Gastrocnemius medialis (tissue), 4 donors: ENCODE measurements at regions not wholly inside any gene's neighbourhood (a gene's known extent, or its start where the extent isn't known, plus 50 kb on each side); places are given as distances from the start of the nearest gene placed in this dataset.
"Not testable (repeated sequence)": the region's sequence is repeated elsewhere in the genome, so short reads cannot be mapped to it uniquely, and the experiment has no call there.

Experiments
- ATAC-seq, 2 donors: fragments of 150-250 bp; one replicate each; pipeline ENCODE4 v1.9.1; 2016
- DNase-seq, 2 donors: peaks; one replicate each; pipeline ENCODE4 v3.0.0-alpha.2; 2019
- H3K27ac ChIP-seq, 4 donors: fragments of 200-600 bp; sonication (generic); 1 replicate in 1 of 4; 2 replicates in 3 of 4; pipeline ENCODE4 v1.5.1; 2016 to 2018; ENCODE audit warnings: mild to moderate bottlenecking in 2 of 4, moderate library complexity in 1 of 4
- H3K27me3 ChIP-seq, 3 donors: fragments of 200-600 bp; sonication (generic) in 2 of 3; 1 replicate in 1 of 3; 2 replicates in 2 of 3; pipeline versions ENCODE4 v1.5.1 to v1.6.0; 2016 to 2019; ENCODE audit warnings: mild to moderate bottlenecking in 1 of 3, moderate library complexity in 1 of 3
- H3K36me3 ChIP-seq, 2 donors: fragments of 200-600 bp; sonication (generic) in 1 of 2; one replicate each; pipeline ENCODE4 v1.5.1; 2017 to 2018
- H3K4me1 ChIP-seq, 2 donors: fragments of 200-600 bp; sonication (generic) in 1 of 2; one replicate each; pipeline ENCODE4 v1.5.1; 2016 to 2017; ENCODE audit warnings: mild to moderate bottlenecking in 2 of 2
- H3K4me3 ChIP-seq, 4 donors: fragments of 200-600 bp; sonication (generic) in 3 of 4; 1 replicate in 1 of 4; 2 replicates in 3 of 4; pipeline ENCODE4 v1.5.1; 2016 to 2019; ENCODE audit warnings: mild to moderate bottlenecking in 2 of 4
- H3K9me3 ChIP-seq, 3 donors: fragments of 200-600 bp; sonication (generic) in 2 of 3; 1 replicate in 1 of 3; 2 replicates in 2 of 3; pipeline ENCODE4 v1.5.1; 2016 to 2019
- POLR2A ChIP-seq, 2 donors: fragments of 450-650 bp; IDR thresholded peaks; one replicate each; pipeline ENCODE4 v1.6.1; 2017; ENCODE audit warnings: antibody characterized with exemption in 2 of 2, mild to moderate bottlenecking in 2 of 2, moderate library complexity in 2 of 2
- in situ Hi-C, 4 donors: fragments of 200-750 bp; cut with MboI; loops; one replicate each; pipeline versions ENCODE4 v1.15.0 to v1.8.0; 2017; ENCODE audit warnings: low sequenced_read_pairs in 4 of 4
- intact Hi-C: fragments of 100-400 bp; cut with DNase I; formaldehyde crosslinking; loops from one replicate; pipeline ENCODE4 v1.15.1; 2023; ENCODE audit warnings: low total_unique reads
- TF ChIP-seq, protein P1 (sequence below), 5 experiments: fragments of 450-650 bp in 3 of 5; fragments of 200-600 bp in 2 of 5; sonication (generic) in 2 of 5; IDR thresholded peaks in 4 of 5; conservative IDR thresholded peaks in 1 of 5; 1 replicate in 4 of 5; 2 replicates in 1 of 5; pipeline ENCODE4 v1.5.1; 2016 to 2019; ENCODE audit warnings: antibody characterized with exemption in 5 of 5, mild to moderate bottlenecking in 3 of 5, moderate library complexity in 3 of 5

DNA sequence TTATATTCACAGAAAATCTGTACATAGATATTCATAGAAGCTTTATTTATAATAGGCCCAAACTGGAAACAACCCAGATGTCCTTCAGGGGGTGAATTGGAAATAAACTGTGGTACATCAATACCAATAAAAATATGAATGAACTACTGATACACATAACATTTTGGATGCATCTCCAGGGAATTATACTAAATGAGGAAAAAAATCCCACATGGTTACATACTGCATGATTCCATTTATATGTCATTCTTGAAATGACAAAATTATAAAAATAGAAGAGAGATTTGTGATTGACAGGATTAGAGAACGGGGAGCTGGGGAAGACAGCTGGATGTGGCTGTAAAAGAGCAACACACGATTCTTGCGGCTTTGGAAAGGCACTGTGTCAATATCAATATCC, 435.0 kb downstream of the TMEM182 start:
- no peak for TF ChIP-seq POLR2A (IDR thresholded peaks at IDR 0.05)
- TF ChIP-seq, protein P1, sequence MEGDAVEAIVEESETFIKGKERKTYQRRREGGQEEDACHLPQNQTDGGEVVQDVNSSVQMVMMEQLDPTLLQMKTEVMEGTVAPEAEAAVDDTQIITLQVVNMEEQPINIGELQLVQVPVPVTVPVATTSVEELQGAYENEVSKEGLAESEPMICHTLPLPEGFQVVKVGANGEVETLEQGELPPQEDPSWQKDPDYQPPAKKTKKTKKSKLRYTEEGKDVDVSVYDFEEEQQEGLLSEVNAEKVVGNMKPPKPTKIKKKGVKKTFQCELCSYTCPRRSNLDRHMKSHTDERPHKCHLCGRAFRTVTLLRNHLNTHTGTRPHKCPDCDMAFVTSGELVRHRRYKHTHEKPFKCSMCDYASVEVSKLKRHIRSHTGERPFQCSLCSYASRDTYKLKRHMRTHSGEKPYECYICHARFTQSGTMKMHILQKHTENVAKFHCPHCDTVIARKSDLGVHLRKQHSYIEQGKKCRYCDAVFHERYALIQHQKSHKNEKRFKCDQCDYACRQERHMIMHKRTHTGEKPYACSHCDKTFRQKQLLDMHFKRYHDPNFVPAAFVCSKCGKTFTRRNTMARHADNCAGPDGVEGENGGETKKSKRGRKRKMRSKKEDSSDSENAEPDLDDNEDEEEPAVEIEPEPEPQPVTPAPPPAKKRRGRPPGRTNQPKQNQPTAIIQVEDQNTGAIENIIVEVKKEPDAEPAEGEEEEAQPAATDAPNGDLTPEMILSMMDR (IDR thresholded peaks at IDR 0.05 in 4 of 5, conservative IDR thresholded peaks at IDR 0.05 in 1 of 5), result no peak
- H3K27me3 ChIP-seq, result no peaks in the 10 kb centered on the region
- no peak for ATAC-seq
- no peaks in the 10 kb centered on the region for H3K4me1 ChIP-seq
- H3K27ac ChIP-seq, result no peak overlapping the region
- in situ Hi-C loops, result no loop called here
- intact Hi-C loops, result no loop called here
- H3K9me3 ChIP-seq, result no peaks in the 10 kb centered on the region
- no peak overlapping the region for H3K4me3 ChIP-seq
- DNase-seq, result no peak
- H3K36me3 ChIP-seq, result no peaks in the 10 kb centered on the region

DNA sequence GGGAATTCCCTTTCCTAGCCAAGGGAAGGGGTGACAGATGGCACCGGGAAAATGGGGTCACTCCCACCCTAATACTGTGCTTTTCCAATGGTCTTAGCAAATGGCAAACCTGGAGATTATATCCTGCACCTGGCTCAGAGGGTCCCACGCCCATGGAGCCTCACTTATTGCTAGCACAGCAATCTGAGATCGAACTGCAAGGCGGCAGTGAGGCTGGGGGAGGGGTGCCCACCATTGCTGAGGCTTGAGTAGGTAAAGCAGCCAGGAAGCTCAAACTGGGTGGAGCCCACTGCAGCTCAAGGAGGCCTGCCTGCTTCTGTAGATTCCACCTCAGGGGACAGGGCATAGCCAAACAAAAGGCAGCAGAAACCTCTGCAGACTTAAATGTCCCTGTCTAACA, 438.9 kb downstream of the TMEM182 start:
- H3K4me1 ChIP-seq, H3K27ac ChIP-seq, in situ Hi-C loops, H3K4me3 ChIP-seq, intact Hi-C loops, ATAC-seq, H3K27me3 ChIP-seq, H3K36me3 ChIP-seq, H3K9me3 ChIP-seq, DNase-seq: not testable (repeated sequence)

DNA sequence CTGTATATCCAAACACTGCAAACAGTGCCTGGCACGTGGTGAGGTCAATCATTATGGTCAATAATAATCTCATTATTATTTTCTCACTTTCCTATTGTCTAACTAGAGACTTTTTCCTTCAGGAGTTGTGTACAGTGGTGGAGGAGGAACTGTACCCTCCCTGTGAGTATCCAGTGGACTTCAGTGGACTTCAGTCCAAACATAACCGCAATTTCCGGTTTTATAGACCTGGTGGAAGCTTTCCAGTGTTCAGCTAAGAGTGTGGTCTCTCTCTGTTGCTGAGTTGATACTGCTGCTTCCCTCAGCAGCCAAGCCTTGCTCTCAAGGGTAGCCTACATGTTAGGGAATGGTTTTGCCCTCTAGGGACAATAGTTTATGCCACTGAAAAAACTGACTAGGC, 447.1 kb downstream of the TMEM182 start:
- in situ Hi-C loops, result no loop called here
- ATAC-seq, result no peak
- H3K36me3 ChIP-seq, result no peaks in the 10 kb centered on the region

DNA sequence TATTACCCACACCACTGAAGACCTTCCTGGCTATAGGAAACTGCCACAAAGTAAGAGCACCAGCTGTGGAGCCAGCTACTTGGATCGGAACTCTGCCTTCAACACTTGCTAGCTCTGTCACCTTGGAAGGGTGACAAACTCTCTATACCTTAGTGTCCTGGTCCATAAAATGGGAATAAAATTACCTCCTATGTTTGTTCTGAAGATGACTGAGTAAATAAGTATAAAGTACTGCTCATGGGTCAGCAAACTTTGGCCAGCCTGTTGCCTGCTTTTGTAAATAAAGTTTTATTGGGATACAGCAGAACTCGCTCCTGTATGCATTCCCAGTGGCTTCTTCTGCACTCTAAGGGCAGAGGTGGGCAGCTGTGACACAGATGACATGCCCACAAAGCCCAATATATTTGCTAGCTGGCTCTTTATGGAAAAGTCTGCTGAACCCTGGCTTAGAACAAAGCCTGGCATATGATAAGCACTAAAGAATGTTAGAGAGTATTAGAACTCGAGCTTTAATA, 451.3 kb downstream of the TMEM182 start:
- DNase-seq, result no peak
- intact Hi-C loops, result no loop called here
- TF ChIP-seq POLR2A (IDR thresholded peaks at IDR 0.05), result no peak
- TF ChIP-seq, protein P1 (IDR thresholded peaks at IDR 0.05 in 4 of 5, conservative IDR thresholded peaks at IDR 0.05 in 1 of 5), result no peak

More for the DNA sequence above, 447.1 kb downstream of the TMEM182 start:
- no peak overlapping the region for H3K4me3 ChIP-seq
- H3K4me1 ChIP-seq, result no peaks in the 10 kb centered on the region
- intact Hi-C loops, result no loop called here
- no peak for DNase-seq
- no peak overlapping the region for H3K27ac ChIP-seq
- no peak for TF ChIP-seq POLR2A (IDR thresholded peaks at IDR 0.05)
- TF ChIP-seq, protein P1 (IDR thresholded peaks at IDR 0.05 in 4 of 5, conservative IDR thresholded peaks at IDR 0.05 in 1 of 5), result no peak
- H3K27me3 ChIP-seq, result no peaks in the 10 kb centered on the region
- H3K9me3 ChIP-seq, result no peaks in the 10 kb centered on the region

DNA sequence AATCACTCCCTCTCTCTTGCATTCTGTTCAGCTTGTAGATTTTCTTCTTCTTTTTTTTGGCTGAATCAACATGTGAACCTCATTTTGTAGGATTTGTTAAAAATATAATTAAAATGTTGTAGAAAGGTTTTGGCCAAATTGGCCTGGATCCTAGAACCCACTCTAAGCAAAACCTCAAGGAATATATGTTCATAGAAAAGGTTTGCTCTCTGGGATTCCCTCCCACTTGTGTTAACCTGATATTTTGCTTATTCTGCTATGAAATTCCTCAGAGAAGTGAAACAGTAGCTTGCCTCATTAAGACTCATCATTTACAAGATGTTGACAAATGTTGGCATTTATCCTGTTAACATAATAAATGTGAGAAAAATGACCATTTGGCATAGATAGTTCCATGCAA, 456.7 kb downstream of the TMEM182 start:
- ATAC-seq, result no peak
- H3K9me3 ChIP-seq, result no peaks in the 10 kb centered on the region
- in situ Hi-C loops, result no loop called here
- DNase-seq, result no peak
- H3K4me1 ChIP-seq, result no peaks in the 10 kb centered on the region
- H3K36me3 ChIP-seq, result no peaks in the 10 kb centered on the region
- intact Hi-C loops, result no loop called here
- no peaks in the 10 kb centered on the region for H3K27me3 ChIP-seq
- no peak overlapping the region for H3K4me3 ChIP-seq
- TF ChIP-seq POLR2A (IDR thresholded peaks at IDR 0.05), result no peak
- TF ChIP-seq, protein P1 (IDR thresholded peaks at IDR 0.05 in 4 of 5, conservative IDR thresholded peaks at IDR 0.05 in 1 of 5), result no peak
- H3K27ac ChIP-seq, result no peak overlapping the region

More for the DNA sequence above, 451.3 kb downstream of the TMEM182 start:
- no peaks in the 10 kb centered on the region for H3K36me3 ChIP-seq
- no peak overlapping the region for H3K27ac ChIP-seq
- in situ Hi-C loops, result no loop called here
- no peak overlapping the region for H3K4me3 ChIP-seq
- H3K4me1 ChIP-seq, result no peaks in the 10 kb centered on the region
- no peaks in the 10 kb centered on the region for H3K9me3 ChIP-seq
- no peaks in the 10 kb centered on the region for H3K27me3 ChIP-seq
- no peak for ATAC-seq
